ENCODE measurements at regions not wholly inside any gene's neighbourhood (a gene's known extent, or its start where the extent isn't known, plus 50 kb on each side); places are given as distances from the start of the nearest gene placed in this dataset.

- no peak for DNase-seq (ENCODE audit: low spot score)
Measured at GRCh38 chr11:97157221-97157740, 767.5 kb downstream of the JRKL start.

- no peak for DNase-seq (ENCODE audit: low spot score)
Measured at GRCh38 chr11:97158243-97158642, 768.4 kb downstream of the JRKL start.

GRCh38 chr11:97163631-97164191, 773.9 kb downstream of the JRKL start:
- DNase-seq (ENCODE audit: low spot score): no peak

DNA sequence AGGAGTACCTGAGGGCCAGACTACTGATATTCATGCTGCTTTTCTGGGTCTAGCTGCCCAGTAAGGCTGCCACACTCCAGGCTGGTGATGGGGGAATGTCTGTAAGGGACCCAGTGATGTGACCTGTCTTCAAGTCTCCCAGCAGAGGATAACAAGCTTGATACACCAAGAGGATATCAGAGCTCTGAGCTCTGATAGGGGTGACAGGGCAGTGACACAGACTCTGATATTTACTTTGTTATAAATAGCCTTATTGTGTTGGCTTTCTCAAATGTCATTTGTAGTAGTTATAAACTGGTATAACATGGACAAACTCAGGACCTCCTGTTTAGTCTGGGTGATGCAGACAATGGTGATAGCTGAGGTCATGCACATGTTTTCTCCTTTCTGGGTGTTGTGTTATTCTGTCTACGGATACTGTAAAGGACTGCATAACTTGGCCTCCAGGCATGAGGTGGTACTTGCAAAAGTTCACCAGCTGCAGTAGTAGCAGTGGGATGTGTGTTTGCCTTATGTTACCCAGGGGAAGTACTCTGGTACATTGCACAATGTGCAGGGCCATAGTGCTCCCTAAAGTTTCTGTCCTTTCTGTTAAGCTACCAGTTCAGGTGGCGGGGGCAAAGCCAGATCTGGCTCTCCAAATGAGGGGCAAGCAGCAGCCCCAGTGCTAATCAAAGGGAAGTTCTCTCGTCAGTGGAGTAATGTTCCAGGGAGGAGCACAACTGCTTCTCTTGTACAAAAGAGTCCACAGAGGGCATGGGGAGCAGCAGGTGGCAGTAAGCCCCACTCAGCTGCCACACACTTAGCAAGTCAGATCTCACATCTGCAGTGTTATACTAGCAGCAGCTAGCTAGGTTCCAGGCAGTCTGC, 812.2 kb downstream of the JRKL start:
- DNase-seq (ENCODE audit: low spot score): no peak

- no peak for DNase-seq (ENCODE audit: low spot score)
Measured at GRCh38 chr11:97202613-97203292, 812.9 kb downstream of the JRKL start.

DNA sequence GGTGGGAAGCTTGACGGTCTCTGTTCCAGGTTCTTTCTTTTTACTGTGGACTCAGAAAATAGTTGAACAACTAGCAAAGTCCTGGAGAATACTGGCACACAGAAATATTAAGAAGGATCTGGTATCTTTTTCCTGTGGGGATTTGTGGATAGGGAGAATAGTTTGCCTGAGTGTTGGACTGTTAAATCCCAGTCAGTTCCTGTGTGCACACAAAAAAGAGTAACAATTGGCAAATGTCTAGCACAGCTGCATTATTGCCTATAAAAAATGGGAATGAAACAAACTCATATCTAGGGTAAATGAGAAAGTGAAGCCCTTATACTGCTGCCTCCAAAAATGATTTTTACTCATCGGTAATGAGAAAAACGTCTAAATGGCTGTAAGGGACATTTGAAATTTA, 828.2 kb downstream of the JRKL start:
- no peak for DNase-seq (ENCODE audit: low spot score)

- DNase-seq (ENCODE audit: low spot score): no peak
Measured at GRCh38 chr11:97223647-97224046, 833.8 kb downstream of the JRKL start.

GRCh38 chr11:97224396-97224795, 834.6 kb downstream of the JRKL start:
- no peak for DNase-seq (ENCODE audit: low spot score)

GRCh38 chr11:97225794-97226193, 836.0 kb downstream of the JRKL start:
- DNase-seq (ENCODE audit: low spot score): no peak

- DNase-seq (ENCODE audit: low spot score): no peak
Measured at GRCh38 chr11:97229936-97230335, 840.1 kb downstream of the JRKL start.

GRCh38 chr11:97231231-97231630, 841.4 kb downstream of the JRKL start:
- DNase-seq (ENCODE audit: low spot score): no peak

DNA sequence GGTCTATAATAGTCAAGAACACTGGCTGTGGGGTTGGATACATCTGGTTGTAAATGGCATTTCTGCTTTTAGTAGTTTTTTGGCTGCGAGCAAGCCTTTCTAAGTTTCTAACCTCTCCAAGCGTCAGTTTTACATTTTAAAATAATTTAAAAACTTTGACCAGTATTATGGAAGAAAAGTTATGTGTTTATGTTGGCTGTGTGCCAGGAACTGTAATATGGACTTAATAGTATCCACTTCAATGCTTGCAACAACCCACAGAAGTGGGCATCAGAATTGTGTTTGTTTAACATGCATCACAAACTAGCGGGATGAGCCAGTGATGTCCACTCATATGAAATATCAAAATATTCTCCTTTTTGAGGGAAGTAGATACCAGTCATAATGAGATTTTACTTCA, 844.2 kb downstream of the JRKL start:
- DNase-seq (ENCODE audit: low spot score): no peak

DNA sequence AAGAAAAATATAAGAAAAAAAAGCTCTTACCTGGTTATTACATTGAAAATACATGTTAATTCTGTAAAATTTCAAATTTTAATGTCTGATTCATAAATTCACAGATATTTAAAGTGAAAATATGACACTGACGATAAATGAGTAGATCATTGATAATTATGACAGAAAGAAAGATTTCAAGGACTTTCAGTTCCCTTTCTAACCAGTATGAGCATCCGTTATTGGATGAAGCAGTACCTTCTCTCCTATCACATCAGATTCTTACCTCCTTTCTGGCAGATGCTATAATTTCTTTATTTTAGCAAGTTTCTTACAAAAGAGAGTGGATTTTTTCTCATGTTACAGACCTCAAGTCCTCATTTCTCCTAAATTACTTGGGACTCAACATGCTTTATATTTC, 847.3 kb downstream of the JRKL start:
- no peak for DNase-seq (ENCODE audit: low spot score)

- no peak for DNase-seq (ENCODE audit: low spot score)
Measured at GRCh38 chr11:97247601-97248000, 857.8 kb downstream of the JRKL start.

- no peak for DNase-seq (ENCODE audit: low spot score)
Measured at GRCh38 chr11:97254790-97255189, 865.0 kb downstream of the JRKL start.

GRCh38 chr11:97259434-97259833, 869.6 kb downstream of the JRKL start:
- DNase-seq (ENCODE audit: low spot score): no peak

DNA sequence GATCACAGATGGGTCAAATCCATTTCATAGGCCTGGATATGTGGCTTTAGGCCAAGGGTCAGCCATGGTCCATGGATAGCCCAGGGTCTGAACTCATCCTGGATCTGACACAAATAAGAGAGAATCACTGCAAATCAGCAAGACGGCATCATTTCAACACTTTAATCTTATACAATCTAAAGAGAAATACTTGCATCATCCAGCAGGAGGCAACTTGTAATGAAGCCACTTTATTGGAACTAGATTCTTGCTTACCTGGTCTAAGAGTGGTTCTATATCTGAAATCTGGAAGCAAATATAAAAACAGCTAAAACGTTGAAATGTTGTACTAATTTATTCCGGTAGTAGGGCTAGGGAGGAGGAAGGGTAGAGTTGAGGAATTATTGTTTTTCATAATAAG, 870.1 kb downstream of the JRKL start:
- DNase-seq (ENCODE audit: low spot score): no peak

- DNase-seq (ENCODE audit: low spot score): no peak
Measured at GRCh38 chr11:97263183-97263858, 873.5 kb downstream of the JRKL start.

- DNase-seq (ENCODE audit: low spot score): no peak
Measured at GRCh38 chr11:97269527-97269926, 879.7 kb downstream of the JRKL start.

- DNase-seq (ENCODE audit: low spot score): no peak
Measured at GRCh38 chr11:97279341-97279740, 889.5 kb downstream of the JRKL start.

- no peak for DNase-seq (ENCODE audit: low spot score)
Measured at GRCh38 chr11:97280347-97280746, 890.5 kb downstream of the JRKL start.

DNA sequence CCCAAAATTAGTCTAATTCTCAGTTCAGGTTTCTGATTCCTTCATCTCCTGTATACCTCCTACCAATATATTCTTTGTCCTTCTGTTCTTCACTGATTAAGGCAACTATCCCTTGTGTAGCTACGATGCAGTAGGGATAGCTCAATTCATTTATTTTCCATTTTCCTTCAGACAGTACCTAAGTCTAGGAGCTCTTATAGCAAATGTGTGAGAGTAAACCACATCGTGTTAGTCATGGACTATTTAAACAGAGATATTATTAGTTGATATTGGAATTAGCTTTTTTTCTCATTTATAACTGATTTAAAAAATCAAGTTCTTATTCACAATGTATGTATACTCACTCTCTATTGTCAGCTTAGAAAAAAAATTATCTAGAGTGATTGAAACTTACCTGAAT, 900.0 kb downstream of the JRKL start:
- DNase-seq (ENCODE audit: low spot score): no peak

All from hematopoietic multipotent progenitor cell treated with erythropoietin and hydrocortisone succinate and interleukin-3 and kit ligand, for 15 days (in vitro differentiated cells).